ENCODE measurements at regions not wholly inside any gene's neighbourhood (a gene's known extent, or its start where the extent isn't known, plus 50 kb on each side); places are given as distances from the start of the nearest gene placed in this dataset.

GRCh38 chr12:84463741-84464495 lies 448.7 kb downstream of the SLC6A15 start:
- TF ChIP-seq, protein P1, sequence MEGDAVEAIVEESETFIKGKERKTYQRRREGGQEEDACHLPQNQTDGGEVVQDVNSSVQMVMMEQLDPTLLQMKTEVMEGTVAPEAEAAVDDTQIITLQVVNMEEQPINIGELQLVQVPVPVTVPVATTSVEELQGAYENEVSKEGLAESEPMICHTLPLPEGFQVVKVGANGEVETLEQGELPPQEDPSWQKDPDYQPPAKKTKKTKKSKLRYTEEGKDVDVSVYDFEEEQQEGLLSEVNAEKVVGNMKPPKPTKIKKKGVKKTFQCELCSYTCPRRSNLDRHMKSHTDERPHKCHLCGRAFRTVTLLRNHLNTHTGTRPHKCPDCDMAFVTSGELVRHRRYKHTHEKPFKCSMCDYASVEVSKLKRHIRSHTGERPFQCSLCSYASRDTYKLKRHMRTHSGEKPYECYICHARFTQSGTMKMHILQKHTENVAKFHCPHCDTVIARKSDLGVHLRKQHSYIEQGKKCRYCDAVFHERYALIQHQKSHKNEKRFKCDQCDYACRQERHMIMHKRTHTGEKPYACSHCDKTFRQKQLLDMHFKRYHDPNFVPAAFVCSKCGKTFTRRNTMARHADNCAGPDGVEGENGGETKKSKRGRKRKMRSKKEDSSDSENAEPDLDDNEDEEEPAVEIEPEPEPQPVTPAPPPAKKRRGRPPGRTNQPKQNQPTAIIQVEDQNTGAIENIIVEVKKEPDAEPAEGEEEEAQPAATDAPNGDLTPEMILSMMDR (tag by site-specific recombination; IDR thresholded peaks at IDR 0.05) = no peak
- no peak for TF ChIP-seq SALL2 (tag by site-specific recombination; IDR thresholded peaks at IDR 0.05; ENCODE audit: borderline replicate concordance)
- no peak for TF ChIP-seq ZNF23 (tag by site-specific recombination; IDR thresholded peaks at IDR 0.05; ENCODE audit: borderline replicate concordance)
